DND-41 (cell line): ENCODE measurements at regions not wholly inside any gene's neighbourhood (a gene's known extent, or its start where the extent isn't known, plus 50 kb on each side); places are given as distances from the start of the nearest gene placed in this dataset.

ENCODE experiments used
- EZH2 ChIP-seq: IDR thresholded peaks from 3 replicates; pipeline ENCODE4 v1.6.1; 2012; ENCODE audit warnings: borderline replicate concordance, low read depth, mild to moderate bottlenecking, moderate library complexity, low read length, inconsistent platforms; ENCODE audit not compliant: severe bottlenecking
- TF ChIP-seq, protein P1 (sequence below): IDR thresholded peaks from 2 replicates; pipeline ENCODE4 v1.5.1; 2012; ENCODE audit warnings: borderline replicate concordance, low read length, moderate library complexity, mild to moderate bottlenecking; ENCODE audit not compliant: poor library complexity, severe bottlenecking; ENCODE audit errors: extremely low read depth

DNA sequence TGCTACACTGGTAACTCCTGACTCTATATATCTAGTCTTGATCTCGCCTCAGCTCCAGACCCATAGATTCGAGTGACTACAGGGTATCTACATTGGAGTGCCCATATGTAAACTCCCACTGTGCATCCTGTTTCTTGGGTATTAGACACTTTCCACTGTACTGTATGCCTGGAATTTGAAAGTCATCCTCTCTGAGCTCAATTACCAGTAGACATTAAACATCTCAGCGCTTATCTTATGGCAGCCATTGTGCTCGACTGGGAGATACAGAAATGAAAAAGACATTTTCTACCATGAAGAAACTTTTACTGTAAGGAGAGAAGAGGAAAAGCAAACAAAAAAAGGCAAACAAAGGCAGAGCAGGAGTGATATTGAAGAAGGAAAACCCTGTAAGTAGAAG, 151.9 kb upstream of the JADE1 start:
- TF ChIP-seq, protein P1, sequence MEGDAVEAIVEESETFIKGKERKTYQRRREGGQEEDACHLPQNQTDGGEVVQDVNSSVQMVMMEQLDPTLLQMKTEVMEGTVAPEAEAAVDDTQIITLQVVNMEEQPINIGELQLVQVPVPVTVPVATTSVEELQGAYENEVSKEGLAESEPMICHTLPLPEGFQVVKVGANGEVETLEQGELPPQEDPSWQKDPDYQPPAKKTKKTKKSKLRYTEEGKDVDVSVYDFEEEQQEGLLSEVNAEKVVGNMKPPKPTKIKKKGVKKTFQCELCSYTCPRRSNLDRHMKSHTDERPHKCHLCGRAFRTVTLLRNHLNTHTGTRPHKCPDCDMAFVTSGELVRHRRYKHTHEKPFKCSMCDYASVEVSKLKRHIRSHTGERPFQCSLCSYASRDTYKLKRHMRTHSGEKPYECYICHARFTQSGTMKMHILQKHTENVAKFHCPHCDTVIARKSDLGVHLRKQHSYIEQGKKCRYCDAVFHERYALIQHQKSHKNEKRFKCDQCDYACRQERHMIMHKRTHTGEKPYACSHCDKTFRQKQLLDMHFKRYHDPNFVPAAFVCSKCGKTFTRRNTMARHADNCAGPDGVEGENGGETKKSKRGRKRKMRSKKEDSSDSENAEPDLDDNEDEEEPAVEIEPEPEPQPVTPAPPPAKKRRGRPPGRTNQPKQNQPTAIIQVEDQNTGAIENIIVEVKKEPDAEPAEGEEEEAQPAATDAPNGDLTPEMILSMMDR = no peak
- TF ChIP-seq EZH2 = no peak
